ENCODE measurements at regions not wholly inside any gene's neighbourhood (a gene's known extent, or its start where the extent isn't known, plus 50 kb on each side); places are given as distances from the start of the nearest gene placed in this dataset.

DNA sequence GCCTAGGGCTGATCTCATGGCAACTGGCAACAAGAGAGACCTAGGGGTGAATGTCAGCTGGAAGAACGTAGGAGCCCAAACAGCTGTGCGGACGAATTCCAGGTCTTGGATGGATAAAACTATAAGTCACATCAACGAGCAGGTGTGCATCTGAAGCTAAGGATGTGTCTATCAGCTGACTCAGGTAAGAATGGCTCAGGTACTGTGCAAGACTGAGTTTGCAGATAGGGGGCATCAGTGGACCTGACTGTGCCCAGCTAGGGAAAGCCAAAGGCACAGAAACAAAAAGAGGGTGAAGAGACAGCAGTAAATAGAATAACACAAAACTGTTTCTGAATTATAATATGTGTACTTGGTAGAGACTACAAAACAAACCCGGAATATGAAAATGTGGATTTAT is 357.3 kb downstream of the ZEB2 start:
- Histone ChIP-seq H3K4me3 (no peak overlapping the region), H3K4me1 (no peaks in the 10 kb centered on the region), H3K36me3 (no peaks in the 10 kb centered on the region), H3K9ac (ENCODE audit: low read depth in 2 of 2, low read length in 2 of 2) (no peak overlapping the region), H3K9me3 (no peaks in the 10 kb centered on the region), H3K27ac (no peak overlapping the region), H3K27me3 (no peaks in the 10 kb centered on the region)
- peak; percentile 37 for TF ChIP-seq CTCF (IDR thresholded peaks at IDR 0.05)
- DNase-seq, result peak; percentile 32
- intact Hi-C loops (cut with DNase I), result no loop called here

DNA sequence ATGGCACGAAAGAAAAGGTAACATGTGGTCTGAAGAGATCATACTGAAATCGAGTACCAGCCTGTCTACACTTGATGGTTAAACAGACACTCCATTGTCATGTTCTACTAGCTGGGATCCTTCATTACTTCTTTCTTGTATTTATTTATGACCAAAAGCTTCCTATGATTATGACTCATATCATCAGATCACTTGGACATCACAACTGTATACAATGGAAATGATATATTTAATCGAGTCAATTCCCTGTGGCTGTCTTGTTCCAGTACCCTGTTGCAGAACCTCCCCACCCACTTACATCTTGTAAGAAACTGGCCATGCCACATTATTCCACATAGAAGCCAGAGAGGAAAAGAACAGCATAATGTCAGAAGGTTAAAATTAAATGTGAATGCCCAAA is 358.9 kb downstream of the ZEB2 start:
- no peak for DNase-seq
- no peaks in the 10 kb centered on the region for H3K9me3 ChIP-seq
- H3K9ac ChIP-seq (ENCODE audit: low read depth in 2 of 2, low read length in 2 of 2), result no peak overlapping the region
- H3K27ac ChIP-seq, result no peak overlapping the region
- H3K4me1 ChIP-seq, result no peaks in the 10 kb centered on the region
- TF ChIP-seq CTCF (IDR thresholded peaks at IDR 0.05), result no peak
- H3K4me3 ChIP-seq, result no peak overlapping the region
- H3K27me3 ChIP-seq, result no peaks in the 10 kb centered on the region
- intact Hi-C loops (cut with DNase I), result no loop called here
- no peaks in the 10 kb centered on the region for H3K36me3 ChIP-seq

- no peak for TF ChIP-seq CTCF (IDR thresholded peaks at IDR 0.05)
- Histone ChIP-seq H3K4me1 (no peaks in the 10 kb centered on the region), H3K9ac (ENCODE audit: low read depth in 2 of 2, low read length in 2 of 2) (no peak overlapping the region), H3K27ac (no peak overlapping the region), H3K9me3 (no peaks in the 10 kb centered on the region), H3K27me3 (no peaks in the 10 kb centered on the region), H3K36me3 (no peaks in the 10 kb centered on the region), H3K4me3 (no peak overlapping the region)
- DNase-seq, result no peak
- intact Hi-C loops (cut with DNase I), result no loop called here
These were observed 360.7 kb downstream of the ZEB2 start for GRCh38 chr2:144159240-144159639.

- Histone ChIP-seq H3K27me3 (no peaks in the 10 kb centered on the region), H3K36me3 (no peaks in the 10 kb centered on the region), H3K4me3 (no peak overlapping the region), H3K4me1 (no peaks in the 10 kb centered on the region), H3K9me3 (no peaks in the 10 kb centered on the region), H3K27ac (no peak overlapping the region), H3K9ac (ENCODE audit: low read depth in 2 of 2, low read length in 2 of 2) (no peak overlapping the region)
- TF ChIP-seq CTCF (IDR thresholded peaks at IDR 0.05), result no peak
- intact Hi-C loops (cut with DNase I), result no loop called here
- DNase-seq, result no peak
These were observed 361.8 kb downstream of the ZEB2 start for GRCh38 chr2:144158096-144158495.

DNA sequence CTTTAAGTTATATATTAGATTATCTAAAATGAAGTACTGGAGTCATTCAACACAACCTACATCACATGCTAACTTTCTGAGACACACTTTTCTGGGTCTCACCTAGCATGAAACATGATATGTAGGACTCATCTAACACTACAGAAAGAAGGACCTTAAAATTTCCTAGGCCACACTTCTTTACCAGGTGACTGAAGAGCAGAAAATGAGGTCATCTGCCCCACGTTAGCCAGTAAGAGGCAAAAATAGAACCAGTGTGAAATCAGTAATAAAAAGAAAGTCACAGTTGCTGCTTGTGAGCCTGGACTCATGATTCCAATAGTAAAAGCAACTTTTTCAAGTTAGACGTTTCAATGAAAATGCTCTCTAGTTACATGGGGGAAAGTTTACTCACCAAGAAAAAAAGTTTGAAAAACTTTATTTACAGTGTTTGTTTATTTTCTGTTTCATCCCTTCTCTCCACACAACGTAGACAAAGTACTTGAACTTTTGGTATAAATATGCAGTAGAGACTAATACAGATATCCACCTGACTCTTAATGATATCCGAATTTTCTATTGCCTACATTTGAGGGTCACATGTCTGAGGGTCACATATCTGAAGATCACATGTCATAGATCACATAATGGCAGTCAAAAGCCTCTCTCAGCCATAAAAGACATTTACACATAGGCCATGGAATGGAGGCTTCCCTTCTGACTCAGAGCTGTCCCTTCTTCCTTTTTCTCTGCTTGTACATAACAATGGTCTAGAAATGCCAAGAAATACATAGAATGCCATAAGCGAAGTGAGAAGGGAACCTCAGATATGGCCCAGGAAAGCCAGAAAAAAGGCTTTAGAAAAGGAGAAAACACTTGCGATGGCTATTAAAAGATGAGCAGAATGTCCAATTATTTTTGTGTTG is 362.9 kb downstream of the ZEB2 start:
- DNase-seq, result no peak
- Histone ChIP-seq H3K36me3 (no peaks in the 10 kb centered on the region), H3K27ac (no peak overlapping the region), H3K4me1 (no peaks in the 10 kb centered on the region), H3K27me3 (no peaks in the 10 kb centered on the region), H3K9ac (ENCODE audit: low read depth in 2 of 2, low read length in 2 of 2) (no peak overlapping the region), H3K4me3 (no peak overlapping the region), H3K9me3 (no peaks in the 10 kb centered on the region)
- no peak for TF ChIP-seq CTCF (IDR thresholded peaks at IDR 0.05)
- intact Hi-C loops (cut with DNase I), result no loop called here
